ENCODE measurements at regions not wholly inside any gene's neighbourhood (a gene's known extent, or its start where the extent isn't known, plus 50 kb on each side); places are given as distances from the start of the nearest gene placed in this dataset.
A peak's percentile ranks its signal among the peaks of the same experiment; 100 is the strongest.

- no peak overlapping the region for H3K56ac ChIP-seq (replicated peaks; ENCODE audit: insufficient read length, low read depth, low read length)
- no peak overlapping the region for H2BK120ac ChIP-seq (replicated peaks; ENCODE audit: low read depth, low read length)
- no peak overlapping the region for H2BK12ac ChIP-seq (ENCODE audit: low read depth, low read length)
- H3K27me3 ChIP-seq (replicated peaks in 1 of 4; ENCODE audit: control insufficient read depth in 3 of 4, extremely low read depth in 1 of 4, insufficient read depth in 3 of 4, low read length in 3 of 4) = no peaks in the 10 kb centered on the region; a peak in 1 of 7 replicates
- H4K8ac ChIP-seq (ENCODE audit: extremely low read depth, insufficient read depth, low read length) = no peak overlapping the region
- H4K20me1 ChIP-seq (replicated peaks in 1 of 2; ENCODE audit: control insufficient read depth in 1 of 2, insufficient read depth in 2 of 2, low read length in 2 of 2) = no peaks in the 10 kb centered on the region
- H3K4me1 ChIP-seq (replicated peaks in 1 of 4; ENCODE audit: control insufficient read depth in 3 of 4, insufficient read depth in 4 of 4, low read length in 3 of 4) = peaks cover 0 to 3% (median 0%) of the 10 kb centered on the region in 4 experiments; a peak in 2 of 7 replicates
- H3K4me2 ChIP-seq (ENCODE audit: insufficient read depth in 1 of 2, low read depth in 2 of 2, low read length in 2 of 2) = peak overlapping the region in 1 of 2 experiments; percentile 25; a peak in 2 of 4 replicates
- DNase-seq (ENCODE audit: low read depth in 1 of 2, low spot score in 2 of 2) = no peak
- FAIRE-seq = peak; percentile 42
- POLR2A ChIA-PET (ENCODE audit: partially characterized antibody) = no interaction called here
- no peaks in the 10 kb centered on the region for H3K79me2 ChIP-seq (ENCODE audit: control insufficient read depth in 1 of 2, insufficient read depth in 2 of 2, low read length in 2 of 2)
- H2AK5ac ChIP-seq (ENCODE audit: low read depth, low read length) = no peak overlapping the region
- H4K5ac ChIP-seq (ENCODE audit: insufficient read length, low read depth, low read length) = no peak overlapping the region
- CTCF ChIA-PET (ENCODE audit: partially characterized antibody) = interaction anchor here (0.6 to 1.6 kb wide), 2 partner anchors 9 to 158 kb away, joined by 3 read pairs; no protein-coding TSS in a partner anchor
- WGBS, 2 experiments (ENCODE audit: extremely low coverage in 1 of 2, insufficient coverage in 1 of 2, insufficient read length in 1 of 2, insufficient replicate concordance in 2 of 2, low coverage in 1 of 2, low lambda C conversion rate in 2 of 2, missing lambda C conversion rate in 1 of 2) = 39% methylated on average over 3 of the region's 3 CpGs; no CpG with 5 or more reads in 1 of the 2 experiments
- H3K36me3 ChIP-seq (ENCODE audit: control insufficient read depth in 2 of 4, insufficient read depth in 4 of 4, low read length in 3 of 4) = no peaks in the 10 kb centered on the region
- no peaks in the 10 kb centered on the region for H3K79me1 ChIP-seq (ENCODE audit: low read depth, low read length)
- H4K91ac ChIP-seq (replicated peaks; ENCODE audit: insufficient read length, low read length) = no peak overlapping the region
- H3K23ac ChIP-seq (ENCODE audit: insufficient read length) = no peak overlapping the region
- H2BK15ac ChIP-seq (ENCODE audit: low read length) = no peak overlapping the region
- H3K18ac ChIP-seq (ENCODE audit: extremely low read depth, low read length) = no peak overlapping the region
- H3K4me3 ChIP-seq (ENCODE audit: extremely low read depth in 1 of 4, insufficient read depth in 2 of 4, low read depth in 3 of 4, low read length in 4 of 4) = no peak overlapping the region; a peak in 1 of 8 replicates
- H3K14ac ChIP-seq (ENCODE audit: insufficient read length) = no peak overlapping the region
- H3K27ac ChIP-seq (ENCODE audit: low read depth, low read length) = no peak overlapping the region
- H3K9me3 ChIP-seq (ENCODE audit: insufficient read depth in 2 of 2, low read depth in 1 of 2, low read length in 1 of 2) = no peaks in the 10 kb centered on the region
- no peak overlapping the region for H2BK20ac ChIP-seq (ENCODE audit: low read length)
- H3K4ac ChIP-seq (replicated peaks; ENCODE audit: insufficient read length, low read depth, low read length) = no peak overlapping the region
- H3K23me2 ChIP-seq (ENCODE audit: low read depth, low read length) = no peaks in the 10 kb centered on the region
- no peak overlapping the region for H2AFZ ChIP-seq (ENCODE audit: low read length)
- H2BK5ac ChIP-seq (ENCODE audit: low read depth, low read length) = no peak overlapping the region
- H3K9ac ChIP-seq (replicated peaks in 1 of 4; ENCODE audit: extremely low read depth in 1 of 4, low read depth in 3 of 4, low read length in 3 of 4) = no peak overlapping the region
- TF ChIP-seq SAP30 (IDR thresholded peaks at IDR 0.05; ENCODE audit: insufficient read depth, insufficient replicate concordance, low read length) (no peak), EGR1 (IDR thresholded peaks at IDR 0.05; ENCODE audit: borderline replicate concordance, low read depth, low read length) (no peak), ASH2L (IDR thresholded peaks at IDR 0.05; ENCODE audit: low read length) (no peak)
Measured at GRCh38 chr2:175518206-175518605, 336.7 kb upstream of the ATP5MC3 start.

Data from H1 (cell line).